Ramos (cell line): ENCODE measurements at regions not wholly inside any gene's neighbourhood (a gene's known extent, or its start where the extent isn't known, plus 50 kb on each side); places are given as distances from the start of the nearest gene placed in this dataset.
"Not testable (repeated sequence)": the region's sequence is repeated elsewhere in the genome, so short reads cannot be mapped to it uniquely, and the experiment has no call there.

Experiments
- in situ Hi-C: fragments of 300-500 bp; cut with MboI; formaldehyde crosslinking; loops from one replicate; pipeline ENCODE4 v1.14.3; 2022; ENCODE audit warnings: low sequenced_read_pairs; ENCODE audit not compliant: unreplicated experiment

GRCh38 chr2:63692002-63692606 is 103.3 kb downstream of the MDH1 start:
- in situ Hi-C loops = loop anchor here (10.0 kb wide), 1 partner anchor 163 kb away; no protein-coding TSS in a partner anchor

GRCh38 chr2:63695583-63695982 is 106.8 kb downstream of the MDH1 start:
- in situ Hi-C loops = loop anchor here (10.0 kb wide), 1 partner anchor 159 kb away; no protein-coding TSS in a partner anchor

GRCh38 chr2:63696496-63696895 is 107.7 kb downstream of the MDH1 start:
- in situ Hi-C loops = loop anchor here (10.0 kb wide), 1 partner anchor 158 kb away; no protein-coding TSS in a partner anchor

- in situ Hi-C loops = loop anchor here (10.0 kb wide), 1 partner anchor 158 kb away; no protein-coding TSS in a partner anchor
Observed at GRCh38 chr2:63697160-63697559, 108.4 kb downstream of the MDH1 start.

- in situ Hi-C loops = loop anchor here (10.0 kb wide), 1 partner anchor 156 kb away; no protein-coding TSS in a partner anchor
Observed at GRCh38 chr2:63698786-63699548, 110.2 kb downstream of the MDH1 start.

GRCh38 chr2:63699549-63699839 is 110.7 kb downstream of the MDH1 start:
- in situ Hi-C loops = loop anchor here (10.0 kb wide), 1 partner anchor 155 kb away; no protein-coding TSS in a partner anchor

- in situ Hi-C loops = no loop called here
Observed at GRCh38 chr2:63700271-63700670, 111.5 kb downstream of the MDH1 start.

- in situ Hi-C loops = no loop called here
Observed at GRCh38 chr2:63701406-63701805, 112.6 kb downstream of the MDH1 start.

- in situ Hi-C loops = not testable (repeated sequence)
Observed at GRCh38 chr2:63706084-63706483, 117.3 kb downstream of the MDH1 start.

- in situ Hi-C loops = no loop called here
Observed at GRCh38 chr2:63710732-63711131, 122.0 kb downstream of the MDH1 start.

GRCh38 chr2:63712748-63713147 is 124.0 kb downstream of the MDH1 start:
- in situ Hi-C loops = no loop called here

- in situ Hi-C loops = no loop called here
Observed at GRCh38 chr2:63716146-63716545, 125.5 kb upstream of the UGP2 start.

- in situ Hi-C loops = no loop called here
Observed at GRCh38 chr2:63719052-63719451, 122.6 kb upstream of the UGP2 start.

- in situ Hi-C loops = no loop called here
Observed at GRCh38 chr2:63721082-63721424, 120.6 kb upstream of the UGP2 start.

GRCh38 chr2:63722284-63722683 is 119.4 kb upstream of the UGP2 start:
- in situ Hi-C loops = not testable (repeated sequence)

- in situ Hi-C loops = no loop called here
Observed at GRCh38 chr2:63723709-63724108, 118.0 kb upstream of the UGP2 start.

GRCh38 chr2:63725212-63725611 is 116.5 kb upstream of the UGP2 start:
- in situ Hi-C loops = not testable (repeated sequence)

- in situ Hi-C loops = no loop called here
Observed at GRCh38 chr2:63729362-63729761, 112.3 kb upstream of the UGP2 start.

GRCh38 chr2:63729831-63730230 is 111.9 kb upstream of the UGP2 start:
- in situ Hi-C loops = no loop called here

- in situ Hi-C loops = no loop called here
Observed at GRCh38 chr2:63734510-63734909, 107.2 kb upstream of the UGP2 start.

GRCh38 chr2:63735263-63735662 is 106.4 kb upstream of the UGP2 start:
- in situ Hi-C loops = no loop called here

GRCh38 chr2:63735931-63736330 is 105.8 kb upstream of the UGP2 start:
- in situ Hi-C loops = no loop called here
